HFFc6 (cell line): ENCODE measurements at regions not wholly inside any gene's neighbourhood (a gene's known extent, or its start where the extent isn't known, plus 50 kb on each side); places are given as distances from the start of the nearest gene placed in this dataset.
A peak's percentile ranks its signal among the peaks of the same experiment; 100 is the strongest.

Experiments used
- DNase-seq: peaks from one replicate; pipeline ENCODE4 v3.0.0-alpha.2; 2018
- H3K27ac Mint-ChIP-seq: 2 replicates; pipeline ENCODE4 v1.8.0; 2020; ENCODE audit warnings: mild to moderate bottlenecking, mixed read lengths
- H3K27me3 Mint-ChIP-seq: 2 replicates; pipeline ENCODE4 v1.8.0; 2021; ENCODE audit warnings: mild to moderate bottlenecking, moderate library complexity, mixed read lengths; ENCODE audit not compliant: insufficient read depth
- H3K36me3 Mint-ChIP-seq: 2 replicates; pipeline ENCODE4 v1.8.0; 2021; ENCODE audit warnings: low read depth, mixed read lengths
- H3K4me1 Mint-ChIP-seq: 2 replicates; pipeline ENCODE4 v1.8.0; 2020; ENCODE audit warnings: low read depth, mixed read lengths
- H3K4me3 Mint-ChIP-seq: 2 replicates; pipeline ENCODE4 v1.8.0; 2020; ENCODE audit warnings: mild to moderate bottlenecking, moderate library complexity, mixed read lengths
- H3K9me3 Mint-ChIP-seq: 2 replicates; pipeline ENCODE4 v1.8.0; 2020; ENCODE audit warnings: mild to moderate bottlenecking, mixed read lengths
- CTCF ChIP-seq: fragments of 200-600 bp; sonication (generic); IDR thresholded peaks from 2 replicates; pipeline ENCODE4 v1.5.0; 2021; ENCODE audit warnings: antibody characterized with exemption, mild to moderate bottlenecking

- H3K9me3 Mint-ChIP-seq, result no peaks in the 10 kb centered on the region
- no peak for DNase-seq
- peaks cover under 1% of the 10 kb centered on the region; the same call in 1 of the 2 replicates for H3K27me3 Mint-ChIP-seq
- H3K27ac Mint-ChIP-seq, result no peak overlapping the region
- H3K36me3 Mint-ChIP-seq, result no peaks in the 10 kb centered on the region
- H3K4me3 Mint-ChIP-seq, result no peak overlapping the region
- TF ChIP-seq CTCF, result no peak
- no peaks in the 10 kb centered on the region for H3K4me1 Mint-ChIP-seq
Observed at GRCh38 chr4:175480404-175480803, 331.7 kb downstream of the GPM6A start.

DNA sequence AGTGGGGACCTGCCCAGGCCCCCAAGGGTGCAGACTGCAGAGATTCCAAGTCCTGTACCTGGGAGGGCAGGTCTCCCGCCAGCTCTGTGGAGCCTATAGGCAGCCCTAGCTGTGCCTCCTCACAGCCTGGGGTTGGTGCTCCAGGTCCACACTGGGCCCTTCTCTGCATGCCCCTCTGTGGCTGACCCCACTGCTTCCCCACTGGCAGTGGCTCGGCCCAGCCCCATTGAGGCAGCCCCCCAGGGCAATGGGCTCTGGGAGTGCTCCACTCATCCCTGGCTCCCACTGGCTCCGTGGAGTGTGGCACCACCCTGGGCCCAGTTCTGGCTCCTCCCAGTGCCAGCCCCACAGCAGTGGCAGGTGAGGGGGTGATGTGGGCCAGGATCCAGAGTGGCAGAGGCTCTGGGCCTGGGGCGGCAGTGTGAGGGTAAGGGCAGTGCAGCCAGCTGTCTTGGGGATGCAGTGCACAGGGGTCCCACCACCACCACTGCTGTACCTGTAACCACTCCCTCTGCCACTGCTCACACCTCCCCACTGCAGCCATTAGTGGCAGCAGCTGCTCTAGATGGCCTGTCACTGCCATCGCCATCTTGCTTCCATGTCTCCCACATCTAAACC lies 312.2 kb downstream of the GPM6A start:
- H3K27me3 Mint-ChIP-seq, result no peaks in the 10 kb centered on the region; the same call in 1 of the 2 replicates
- TF ChIP-seq CTCF, result no peak
- H3K27ac Mint-ChIP-seq, result no peak overlapping the region
- H3K4me3 Mint-ChIP-seq, result no peak overlapping the region
- H3K36me3 Mint-ChIP-seq, result no peaks in the 10 kb centered on the region
- DNase-seq, result no peak
- no peaks in the 10 kb centered on the region for H3K4me1 Mint-ChIP-seq
- peaks cover 5% of the 10 kb centered on the region; the same call in 1 of the 2 replicates for H3K9me3 Mint-ChIP-seq

GRCh38 chr4:175504318-175504717 lies 307.7 kb downstream of the GPM6A start:
- Mint-ChIP-seq H3K4me1 (no peaks in the 10 kb centered on the region), H3K9me3 (peaks cover 5% of the 10 kb centered on the region; the same call in 1 of the 2 replicates), H3K4me3 (no peak overlapping the region), H3K27me3 (no peaks in the 10 kb centered on the region), H3K36me3 (no peaks in the 10 kb centered on the region), H3K27ac (no peak overlapping the region)
- DNase-seq, result no peak
- no peak for TF ChIP-seq CTCF

- no peak for DNase-seq
- H3K4me3 Mint-ChIP-seq, result no peak overlapping the region
- no peaks in the 10 kb centered on the region for H3K36me3 Mint-ChIP-seq
- no peaks in the 10 kb centered on the region for H3K9me3 Mint-ChIP-seq
- TF ChIP-seq CTCF, result peak; percentile 64
- H3K27me3 Mint-ChIP-seq, result no peaks in the 10 kb centered on the region
- H3K27ac Mint-ChIP-seq, result no peak overlapping the region
- no peaks in the 10 kb centered on the region for H3K4me1 Mint-ChIP-seq
Observed at GRCh38 chr4:175509320-175509719, 302.7 kb downstream of the GPM6A start.

- TF ChIP-seq CTCF, result no peak
- no peaks in the 10 kb centered on the region for H3K9me3 Mint-ChIP-seq
- H3K4me1 Mint-ChIP-seq, result no peaks in the 10 kb centered on the region
- DNase-seq, result no peak
- no peak overlapping the region for H3K4me3 Mint-ChIP-seq
- no peak overlapping the region for H3K27ac Mint-ChIP-seq
- H3K36me3 Mint-ChIP-seq, result no peaks in the 10 kb centered on the region
- no peaks in the 10 kb centered on the region; the same call in 1 of the 2 replicates for H3K27me3 Mint-ChIP-seq
Observed at GRCh38 chr4:175511861-175512260, 300.2 kb downstream of the GPM6A start.

GRCh38 chr4:175514174-175514573 lies 297.9 kb downstream of the GPM6A start:
- Mint-ChIP-seq H3K27ac (no peak overlapping the region), H3K9me3 (no peaks in the 10 kb centered on the region), H3K4me1 (no peaks in the 10 kb centered on the region), H3K4me3 (no peak overlapping the region), H3K27me3 (no peaks in the 10 kb centered on the region; the same call in 1 of the 2 replicates), H3K36me3 (no peaks in the 10 kb centered on the region)
- no peak for DNase-seq
- TF ChIP-seq CTCF, result no peak
